Adrenal gland (tissue), 9 donors: ENCODE measurements at regions not wholly inside any gene's neighbourhood (a gene's known extent, or its start where the extent isn't known, plus 50 kb on each side); places are given as distances from the start of the nearest gene placed in this dataset.

Experiments used
- DNase-seq, 7 donors: peaks; one replicate each; pipeline ENCODE4 v3.0.0-alpha.2; 2019 to 2020
- H3K27ac ChIP-seq, 5 donors: fragments of 200-600 bp; sonication (generic) in 4 of 5; 1 replicate in 3 of 5; 2 replicates in 2 of 5; pipeline versions ENCODE4 v1.5.1 to v1.8.0; 2016 to 2020; ENCODE audit warnings: mild to moderate bottlenecking in 1 of 5
- H3K27me3 ChIP-seq: fragments of 200-600 bp; 2 replicates; pipeline ENCODE4 v1.8.0; 2021
- H3K36me3 ChIP-seq, 2 donors: fragments of 200-600 bp; replicated peaks in 1 of 2; 1 replicate in 1 of 2; 2 replicates in 1 of 2; pipeline versions ENCODE4 v1.5.1 to v1.8.0; 2018 to 2022
- H3K4me1 ChIP-seq, 2 donors: fragments of 200-600 bp; replicated peaks in 1 of 2; 1 replicate in 1 of 2; 2 replicates in 1 of 2; pipeline versions ENCODE4 v1.5.1 to v1.8.0; 2018 to 2021
- H3K4me3 ChIP-seq, 4 donors: fragments of 200-600 bp; sonication (generic) in 3 of 4; one replicate each; pipeline ENCODE4 v1.5.1; 2016 to 2018
- H3K9me3 ChIP-seq, 3 donors: fragments of 200-600 bp; sonication (generic) in 1 of 3; replicated peaks in 1 of 3; 1 replicate in 2 of 3; 2 replicates in 1 of 3; pipeline versions ENCODE4 v1.5.1 to v1.8.0; 2016 to 2021
- POLR2A ChIP-seq, 2 donors: fragments of 450-650 bp; IDR thresholded peaks; one replicate each; pipeline ENCODE4 v1.6.1; 2017; ENCODE audit warnings: antibody characterized with exemption in 2 of 2, mild to moderate bottlenecking in 2 of 2, moderate library complexity in 1 of 2
- WGBS, 4 donors: extraction: QIAGEN DNeasy Blood & Tissue Kit in 2 of 4; methylation state at CpG; one replicate each; pipeline versions ENCODE4 v1.1.5 to v1.1.7; 2013 to 2017; 5-methylcytosine and 5-hydroxymethylcytosine counted together
- intact Hi-C, 2 donors: fragments of 100-400 bp; cut with DNase I; formaldehyde crosslinking; loops; one replicate each; pipeline versions ENCODE4 v1.14.1 to v1.15.0; 2022 to 2023
- TF ChIP-seq, protein P1 (sequence below), 6 experiments: fragments of 450-650 bp in 4 of 6; fragments of 200-600 bp in 2 of 6; sonication (generic) in 1 of 6; IDR thresholded peaks; 1 replicate in 5 of 6; 2 replicates in 1 of 6; pipeline versions ENCODE4 v1.5.1 to v1.8.0; 2016 to 2021; ENCODE audit warnings: antibody characterized with exemption in 6 of 6, mild to moderate bottlenecking in 2 of 6, moderate library complexity in 1 of 6
- donor health status: healthy with polysubstance abuse.
- donor health status: Bipolar disorder and iron deficiency.
- donor health status: DM: yes; HTN: yes; CAD: no.
- donor health status: DM: no; HTN: no; CAD: no.
- donor health status: DM: no; HTN: no; CAD: no.

- Histone ChIP-seq H3K36me3 (no peaks in the 10 kb centered on the region), H3K27me3 (no peaks in the 10 kb centered on the region), H3K9me3 (no peaks in the 10 kb centered on the region), H3K4me1 (no peaks in the 10 kb centered on the region), H3K27ac (no peak overlapping the region), H3K4me3 (no peak overlapping the region)
- DNase-seq: no peak
- TF ChIP-seq POLR2A (IDR thresholded peaks at IDR 0.05): no peak
- TF ChIP-seq, protein P1, sequence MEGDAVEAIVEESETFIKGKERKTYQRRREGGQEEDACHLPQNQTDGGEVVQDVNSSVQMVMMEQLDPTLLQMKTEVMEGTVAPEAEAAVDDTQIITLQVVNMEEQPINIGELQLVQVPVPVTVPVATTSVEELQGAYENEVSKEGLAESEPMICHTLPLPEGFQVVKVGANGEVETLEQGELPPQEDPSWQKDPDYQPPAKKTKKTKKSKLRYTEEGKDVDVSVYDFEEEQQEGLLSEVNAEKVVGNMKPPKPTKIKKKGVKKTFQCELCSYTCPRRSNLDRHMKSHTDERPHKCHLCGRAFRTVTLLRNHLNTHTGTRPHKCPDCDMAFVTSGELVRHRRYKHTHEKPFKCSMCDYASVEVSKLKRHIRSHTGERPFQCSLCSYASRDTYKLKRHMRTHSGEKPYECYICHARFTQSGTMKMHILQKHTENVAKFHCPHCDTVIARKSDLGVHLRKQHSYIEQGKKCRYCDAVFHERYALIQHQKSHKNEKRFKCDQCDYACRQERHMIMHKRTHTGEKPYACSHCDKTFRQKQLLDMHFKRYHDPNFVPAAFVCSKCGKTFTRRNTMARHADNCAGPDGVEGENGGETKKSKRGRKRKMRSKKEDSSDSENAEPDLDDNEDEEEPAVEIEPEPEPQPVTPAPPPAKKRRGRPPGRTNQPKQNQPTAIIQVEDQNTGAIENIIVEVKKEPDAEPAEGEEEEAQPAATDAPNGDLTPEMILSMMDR (IDR thresholded peaks at IDR 0.05): no peak
- WGBS, 4 donors: 57 to 68% (median 61%) methylated on average over 4 of the region's 4 CpGs
- intact Hi-C loops: no loop called here
Observed at GRCh38 chr4:176470671-176471070, 150.9 kb downstream of the SPCS3 start.

DNA sequence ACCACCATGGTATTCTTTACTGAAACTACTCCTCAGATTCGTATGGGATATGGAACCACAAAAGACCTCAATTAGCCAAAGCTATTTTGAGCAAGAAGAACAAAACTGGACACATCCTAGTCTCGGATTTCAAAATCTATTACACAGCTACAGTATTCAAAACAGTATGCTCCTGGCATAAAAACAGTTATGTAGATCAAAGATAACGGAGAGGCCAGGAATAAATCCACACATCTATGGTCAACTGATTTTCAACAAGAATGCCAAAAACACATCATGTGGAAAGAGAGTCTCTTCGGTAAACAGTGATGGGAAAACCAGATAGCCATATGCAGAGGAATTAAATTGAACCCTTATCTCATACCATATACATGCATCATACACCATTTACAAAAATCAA is 155.3 kb downstream of the SPCS3 start:
- no peaks in the 10 kb centered on the region for H3K36me3 ChIP-seq
- WGBS, 4 donors: 54 to 79% (median 64%) methylated on average over 4 of the region's 4 CpGs
- no peak overlapping the region for H3K4me3 ChIP-seq
- H3K4me1 ChIP-seq: no peaks in the 10 kb centered on the region
- TF ChIP-seq, protein P1 (IDR thresholded peaks at IDR 0.05): no peak
- no peak for TF ChIP-seq POLR2A (IDR thresholded peaks at IDR 0.05)
- DNase-seq: no peak
- no peak overlapping the region for H3K27ac ChIP-seq
- intact Hi-C loops: no loop called here
- H3K27me3 ChIP-seq: no peaks in the 10 kb centered on the region
- H3K9me3 ChIP-seq: no peaks in the 10 kb centered on the region

DNA sequence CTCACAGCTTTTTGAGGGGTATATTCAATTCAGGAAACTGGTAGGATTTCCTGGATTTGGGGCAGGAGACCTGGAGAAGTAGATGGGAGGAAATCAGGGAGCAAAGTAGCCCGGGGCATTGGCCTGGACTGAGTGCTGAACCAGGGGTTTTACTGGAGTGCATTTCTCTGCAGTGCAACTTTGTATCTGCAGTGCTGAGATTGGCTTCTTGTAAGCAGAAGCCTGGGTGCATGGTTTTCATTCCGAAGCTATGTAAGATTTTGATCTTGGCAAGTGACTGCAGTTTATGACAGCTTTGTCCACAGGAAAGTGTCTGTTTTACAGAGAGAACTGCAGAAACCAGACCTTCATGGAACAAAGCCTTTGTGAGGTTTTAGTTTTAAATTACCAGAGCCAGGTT is 158.3 kb downstream of the SPCS3 start:
- DNase-seq: no peak
- WGBS, 4 donors: 49 to 64% (median 50%) methylated on average over 2 of the region's 2 CpGs
- intact Hi-C loops: no loop called here

DNA sequence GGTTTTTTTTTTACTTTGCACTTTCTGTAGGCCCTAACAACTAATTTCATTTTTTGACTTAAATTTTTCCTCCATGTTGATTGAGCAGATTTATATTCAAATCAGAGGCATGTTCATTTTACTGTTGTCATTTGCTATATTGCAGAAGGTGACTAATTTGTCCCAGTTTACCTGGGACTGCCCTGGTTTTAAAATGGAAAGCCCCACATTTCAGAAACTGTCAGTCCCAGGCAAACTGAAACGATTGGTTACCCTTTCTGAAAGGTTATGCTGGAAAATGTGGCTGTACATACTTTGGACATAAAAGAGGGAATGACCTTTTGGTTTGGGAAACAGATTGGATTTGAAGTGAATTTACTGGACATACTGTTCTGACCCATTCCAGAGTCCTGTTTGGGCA is 160.0 kb downstream of the SPCS3 start:
- Histone ChIP-seq H3K4me1 (no peaks in the 10 kb centered on the region), H3K27ac (no peak overlapping the region), H3K36me3 (no peaks in the 10 kb centered on the region), H3K27me3 (no peaks in the 10 kb centered on the region), H3K4me3 (no peak overlapping the region), H3K9me3 (no peaks in the 10 kb centered on the region)
- no peak for TF ChIP-seq POLR2A (IDR thresholded peaks at IDR 0.05)
- intact Hi-C loops: no loop called here
- 47 to 71% (median 55%) methylated on average over 1 of the region's 1 CpG for WGBS, 4 donors
- no peak for DNase-seq

More for the DNA sequence above, 158.3 kb downstream of the SPCS3 start:
- TF ChIP-seq, protein P1 (IDR thresholded peaks at IDR 0.05): no peak
- no peak for TF ChIP-seq POLR2A (IDR thresholded peaks at IDR 0.05)
- H3K36me3 ChIP-seq: no peaks in the 10 kb centered on the region
- H3K4me3 ChIP-seq: no peak overlapping the region
- H3K9me3 ChIP-seq: no peaks in the 10 kb centered on the region
- H3K27me3 ChIP-seq: no peaks in the 10 kb centered on the region
- no peaks in the 10 kb centered on the region for H3K4me1 ChIP-seq
- no peak overlapping the region for H3K27ac ChIP-seq

GRCh38 chr4:176482972-176483371 is 163.2 kb downstream of the SPCS3 start:
- no peaks in the 10 kb centered on the region for H3K27me3 ChIP-seq
- 10 to 57% (median 31%) methylated on average over 3 of the region's 3 CpGs for WGBS, 4 donors
- no peaks in the 10 kb centered on the region for H3K4me1 ChIP-seq
- H3K27ac ChIP-seq: no peak overlapping the region
- H3K9me3 ChIP-seq: no peaks in the 10 kb centered on the region
- DNase-seq: no peak
- intact Hi-C loops: no loop called here
- TF ChIP-seq, protein P1 (IDR thresholded peaks at IDR 0.05): no peak
- TF ChIP-seq POLR2A (IDR thresholded peaks at IDR 0.05): no peak
- no peak overlapping the region for H3K4me3 ChIP-seq
- no peaks in the 10 kb centered on the region for H3K36me3 ChIP-seq
